IMR-90 (cell line): ENCODE measurements at regions not wholly inside any gene's neighbourhood (a gene's known extent, or its start where the extent isn't known, plus 50 kb on each side); places are given as distances from the start of the nearest gene placed in this dataset.

Experiments
- CHD1 ChIP-seq: IDR thresholded peaks from 2 replicates; pipeline ENCODE4 v1.6.1; 2012; ENCODE audit warnings: low read depth, low read length, improper control_type of control experiment
- CTCF ChIP-seq: conservative IDR thresholded peaks from 2 replicates; pipeline ENCODE4 v1.5.1; 2012; ENCODE audit warnings: mild to moderate bottlenecking, low read depth, low read length, improper control_type of control experiment
- ELK1 ChIP-seq: fragments of 150-350 bp; IDR thresholded peaks from 2 replicates; pipeline ENCODE4 v1.6.1; 2016; ENCODE audit warnings: low read depth, mild to moderate bottlenecking, low read length, moderate library complexity, borderline replicate concordance
- FOS ChIP-seq: fragments of 150-350 bp; IDR thresholded peaks from 2 replicates; pipeline ENCODE4 v1.6.1; 2016; ENCODE audit warnings: low read depth, low read length
- MAZ ChIP-seq: IDR thresholded peaks from 2 replicates; pipeline ENCODE4 v1.6.1; 2012; ENCODE audit warnings: low read depth, mild to moderate bottlenecking, low read length, improper control_type of control experiment, moderate library complexity, borderline replicate concordance
- NFE2L2 ChIP-seq: fragments of 150-350 bp; IDR thresholded peaks from 2 replicates; pipeline ENCODE4 v1.6.1; 2016; ENCODE audit warnings: low read depth, mild to moderate bottlenecking, low read length
- POLR2A ChIP-seq: IDR thresholded peaks from 2 replicates; pipeline ENCODE4 v1.6.1; 2012; ENCODE audit warnings: mild to moderate bottlenecking, low read depth, low read length
- RAD21 ChIP-seq: IDR thresholded peaks from 2 replicates; pipeline ENCODE4 v1.6.1; 2012; ENCODE audit warnings: low read length, improper control_type of control experiment
- RCOR1 ChIP-seq: IDR thresholded peaks from 2 replicates; pipeline ENCODE4 v1.6.1; 2012; ENCODE audit warnings: mild to moderate bottlenecking, low read length, improper control_type of control experiment; ENCODE audit not compliant: insufficient replicate concordance
- SMC3 ChIP-seq: fragments of 150-350 bp; IDR thresholded peaks from 2 replicates; pipeline ENCODE4 v1.6.1; 2016; ENCODE audit warnings: low read depth, mild to moderate bottlenecking, antibody characterized with exemption, low read length, moderate library complexity

- no peak for TF ChIP-seq CTCF
- no peak for TF ChIP-seq RCOR1
- no peak for TF ChIP-seq MAZ
- no peak for TF ChIP-seq NFE2L2
- no peak for TF ChIP-seq POLR2A
- no peak for TF ChIP-seq ELK1
- TF ChIP-seq CHD1, result no peak
- no peak for TF ChIP-seq SMC3
- no peak for TF ChIP-seq FOS
- TF ChIP-seq RAD21, result no peak
These were observed 570.1 kb downstream of the MFSD1 start for GRCh38 chr3:159371961-159372360.
